Mesenchymal stem cell (in vitro differentiated cells and primary cell): ENCODE measurements at regions not wholly inside any gene's neighbourhood (a gene's known extent, or its start where the extent isn't known, plus 50 kb on each side); places are given as distances from the start of the nearest gene placed in this dataset.

Source experiments
- DNase-seq: peaks from one replicate; pipeline ENCODE4 v3.0.0-alpha.2; 2013
- H2AFZ ChIP-seq: one replicate; pipeline ENCODE4 v1.6.1; 2013; ENCODE audit warnings: low read depth, mild to moderate bottlenecking, control low read depth, inconsistent platforms, low read length, moderate library complexity
- H2AK5ac ChIP-seq: 2 replicates; pipeline ENCODE4 v1.6.1; 2013; ENCODE audit warnings: low read length, moderate library complexity, mild to moderate bottlenecking, inconsistent platforms; ENCODE audit not compliant: severe bottlenecking
- H2BK120ac ChIP-seq: one replicate; pipeline ENCODE4 v1.6.1; 2013; ENCODE audit warnings: low read depth, mild to moderate bottlenecking, inconsistent platforms, low read length, moderate library complexity
- H2BK12ac ChIP-seq, 2 experiments: one replicate each; pipeline ENCODE4 v1.6.1; 2013; ENCODE audit warnings: inconsistent platforms in 2 of 2, low read length in 2 of 2, mild to moderate bottlenecking in 2 of 2, moderate library complexity in 2 of 2, control low read depth in 1 of 2
- H2BK15ac ChIP-seq: one replicate; pipeline ENCODE4 v1.6.1; 2013; ENCODE audit warnings: mild to moderate bottlenecking, low read depth, inconsistent platforms; ENCODE audit not compliant: poor library complexity, severe bottlenecking
- H2BK5ac ChIP-seq: 2 replicates; pipeline ENCODE4 v1.6.1; 2013; ENCODE audit warnings: low read depth, mild to moderate bottlenecking, low read length, control low read depth, inconsistent platforms; ENCODE audit not compliant: poor library complexity, severe bottlenecking
- H3K14ac ChIP-seq, 2 experiments: one replicate each; pipeline ENCODE4 v1.6.1; 2013; ENCODE audit warnings: inconsistent platforms in 2 of 2, low read length in 2 of 2, control low read depth in 1 of 2, mild to moderate bottlenecking in 1 of 2, moderate library complexity in 1 of 2
- H3K18ac ChIP-seq, 2 experiments: one replicate each; pipeline ENCODE4 v1.6.1; 2013; ENCODE audit warnings: inconsistent platforms in 2 of 2, low read length in 2 of 2, control low read depth in 1 of 2, low read depth in 1 of 2, mild to moderate bottlenecking in 1 of 2
- H3K23ac ChIP-seq, 2 experiments: one replicate each; pipeline ENCODE4 v1.6.1; 2013; ENCODE audit warnings: inconsistent platforms in 2 of 2, low read length in 2 of 2, mild to moderate bottlenecking in 2 of 2, moderate library complexity in 2 of 2, control low read depth in 1 of 2
- H3K27ac ChIP-seq: 2 replicates; pipeline ENCODE4 v1.5.1; 2013; ENCODE audit warnings: mild to moderate bottlenecking, moderate library complexity, low read length, control low read depth, inconsistent platforms; ENCODE audit not compliant: poor library complexity, severe bottlenecking
- H3K27me3 ChIP-seq, 2 experiments: 2 replicates each; pipeline versions ENCODE4 v1.6.1 to v1.7.0; 2013; ENCODE audit warnings: low read length in 2 of 2, mild to moderate bottlenecking in 2 of 2, moderate library complexity in 2 of 2, control low read depth in 1 of 2, inconsistent platforms in 1 of 2; ENCODE audit not compliant: control insufficient read depth in 1 of 2, insufficient read depth in 1 of 2
- H3K36me3 ChIP-seq, 2 experiments: 2 replicates each; pipeline versions ENCODE4 v1.6.1 to v1.7.0; 2013; ENCODE audit warnings: low read length in 2 of 2, control low read depth in 1 of 2, inconsistent platforms in 1 of 2, low read depth in 1 of 2, mild to moderate bottlenecking in 1 of 2; ENCODE audit not compliant: insufficient read depth in 2 of 2, control insufficient read depth in 1 of 2
- H3K4ac ChIP-seq, 2 experiments: one replicate each; pipeline ENCODE4 v1.6.1; 2013; ENCODE audit warnings: inconsistent platforms in 2 of 2, low read length in 2 of 2, mild to moderate bottlenecking in 2 of 2, moderate library complexity in 2 of 2, control low read depth in 1 of 2, low read depth in 1 of 2
- H3K4me1 ChIP-seq: 2 replicates; pipeline ENCODE4 v1.6.1; 2013; ENCODE audit warnings: low read depth, low read length, control low read depth; ENCODE audit not compliant: control insufficient read depth, insufficient read depth
- H3K4me2 ChIP-seq: 2 replicates; pipeline ENCODE4 v1.6.1; 2013; ENCODE audit warnings: low read length, mild to moderate bottlenecking, inconsistent platforms; ENCODE audit not compliant: poor library complexity, severe bottlenecking
- H3K4me3 ChIP-seq, 2 experiments: 2 replicates each; pipeline versions ENCODE4 v1.5.1 to v1.7.0; 2013; ENCODE audit warnings: low read length in 2 of 2, mild to moderate bottlenecking in 2 of 2, control low read depth in 1 of 2, low read depth in 1 of 2; ENCODE audit not compliant: insufficient read depth in 1 of 2
- H3K79me1 ChIP-seq: replicated peaks from 2 replicates; pipeline ENCODE4 v1.6.1; 2013; ENCODE audit warnings: mild to moderate bottlenecking, control low read depth, low read length, inconsistent platforms; ENCODE audit not compliant: poor library complexity, severe bottlenecking
- H3K9ac ChIP-seq: 2 replicates; pipeline ENCODE4 v1.7.0; 2013; ENCODE audit warnings: mild to moderate bottlenecking, low read length, moderate library complexity
- H3K9me3 ChIP-seq: 2 replicates; pipeline ENCODE4 v1.7.0; 2013; ENCODE audit warnings: mild to moderate bottlenecking, low read length; ENCODE audit not compliant: control insufficient read depth
- H4K8ac ChIP-seq: one replicate; pipeline ENCODE4 v1.6.1; 2013; ENCODE audit warnings: inconsistent platforms, mild to moderate bottlenecking, low read length, moderate library complexity
- H4K91ac ChIP-seq: one replicate; pipeline ENCODE4 v1.6.1; 2013; ENCODE audit warnings: mild to moderate bottlenecking, low read length, inconsistent platforms
- WGBS: methylation state at CpG from one replicate; pipeline ENCODE4 v1.1.7; 2013; ENCODE audit warnings: mixed read lengths; 5-methylcytosine and 5-hydroxymethylcytosine counted together

GRCh38 chr14:40685764-40686163 is 920.9 kb upstream of the LRFN5 start:
- Histone ChIP-seq H2BK5ac (no peak overlapping the region), H2BK120ac (no peak overlapping the region), H3K4me3 (no peak overlapping the region), H3K36me3 (no peaks in the 10 kb centered on the region), H3K14ac (no peak overlapping the region), H4K91ac (no peak overlapping the region), H3K27me3 (no peaks in the 10 kb centered on the region), H2BK15ac (no peak overlapping the region), H3K4me2 (no peak overlapping the region), H3K4me1 (no peaks in the 10 kb centered on the region), H3K9me3 (no peaks in the 10 kb centered on the region), H3K18ac (no peak overlapping the region), H3K23ac (no peak overlapping the region), H4K8ac (no peak overlapping the region), H3K79me1 (no peaks in the 10 kb centered on the region), H3K4ac (no peak overlapping the region), H3K27ac (no peak overlapping the region), H2AK5ac (no peak overlapping the region), H2BK12ac (no peak overlapping the region), H3K9ac (no peak overlapping the region), H2AFZ (no peak overlapping the region)
- no peak for DNase-seq
- 96% methylated on average over 1 of the region's 1 CpG for WGBS

- H4K8ac ChIP-seq = no peak overlapping the region
- no peaks in the 10 kb centered on the region for H3K79me1 ChIP-seq
- no peak for DNase-seq
- H2BK5ac ChIP-seq = no peak overlapping the region
- no peak overlapping the region for H3K9ac ChIP-seq
- H3K27ac ChIP-seq = no peak overlapping the region
- H3K23ac ChIP-seq = no peak overlapping the region
- no peak overlapping the region for H2BK120ac ChIP-seq
- H3K4me1 ChIP-seq = no peaks in the 10 kb centered on the region
- H3K4me2 ChIP-seq = no peak overlapping the region
- no peak overlapping the region for H2BK12ac ChIP-seq
- no peaks in the 10 kb centered on the region for H3K27me3 ChIP-seq
- no peak overlapping the region for H4K91ac ChIP-seq
- no peak overlapping the region for H2AK5ac ChIP-seq
- no peaks in the 10 kb centered on the region for H3K9me3 ChIP-seq
- no peak overlapping the region for H3K14ac ChIP-seq
- H3K4ac ChIP-seq = no peak overlapping the region
- H3K18ac ChIP-seq = no peak overlapping the region
- no CpG with 5 or more reads among the region's 1 CpG for WGBS
- H3K36me3 ChIP-seq = no peaks in the 10 kb centered on the region
- no peak overlapping the region for H3K4me3 ChIP-seq
- no peak overlapping the region for H2AFZ ChIP-seq
- H2BK15ac ChIP-seq = no peak overlapping the region
Measured at GRCh38 chr14:40684328-40684727, 922.3 kb upstream of the LRFN5 start.

GRCh38 chr14:40682131-40682913 is 924.4 kb upstream of the LRFN5 start:
- no peaks in the 10 kb centered on the region for H3K79me1 ChIP-seq
- no peak overlapping the region for H3K27ac ChIP-seq
- no peak overlapping the region for H3K4ac ChIP-seq
- H2BK5ac ChIP-seq = no peak overlapping the region
- H3K14ac ChIP-seq = no peak overlapping the region
- H3K4me3 ChIP-seq = no peak overlapping the region
- H4K91ac ChIP-seq = no peak overlapping the region
- no peak overlapping the region for H3K9ac ChIP-seq
- H3K4me2 ChIP-seq = no peak overlapping the region
- H3K18ac ChIP-seq = no peak overlapping the region
- no peaks in the 10 kb centered on the region for H3K36me3 ChIP-seq
- no peak overlapping the region for H3K23ac ChIP-seq
- DNase-seq = no peak
- no peak overlapping the region for H2BK120ac ChIP-seq
- 89% methylated on average over 2 of the region's 3 CpGs for WGBS
- no peaks in the 10 kb centered on the region for H3K4me1 ChIP-seq
- no peaks in the 10 kb centered on the region for H3K27me3 ChIP-seq
- H2BK12ac ChIP-seq = no peak overlapping the region
- H2AFZ ChIP-seq = no peak overlapping the region
- no peak overlapping the region for H2BK15ac ChIP-seq
- H3K9me3 ChIP-seq = no peaks in the 10 kb centered on the region
- H2AK5ac ChIP-seq = no peak overlapping the region
- H4K8ac ChIP-seq = no peak overlapping the region

GRCh38 chr14:40679256-40679655 is 927.4 kb upstream of the LRFN5 start:
- Histone ChIP-seq H2BK5ac (no peak overlapping the region), H3K4me2 (no peak overlapping the region), H4K8ac (no peak overlapping the region), H3K27ac (no peak overlapping the region), H2BK12ac (no peak overlapping the region), H3K9me3 (no peaks in the 10 kb centered on the region), H2AFZ (no peak overlapping the region), H3K79me1 (no peaks in the 10 kb centered on the region), H3K14ac (no peak overlapping the region), H3K4me3 (no peak overlapping the region), H2BK15ac (no peak overlapping the region), H2AK5ac (no peak overlapping the region), H3K4me1 (no peaks in the 10 kb centered on the region), H3K9ac (no peak overlapping the region), H3K18ac (no peak overlapping the region), H3K27me3 (no peaks in the 10 kb centered on the region), H3K4ac (no peak overlapping the region), H4K91ac (no peak overlapping the region), H2BK120ac (no peak overlapping the region), H3K36me3 (no peaks in the 10 kb centered on the region), H3K23ac (no peak overlapping the region)
- 94% methylated on average over 1 of the region's 1 CpG for WGBS
- DNase-seq = no peak
